SK-N-SH treated with all-trans-retinoic acid at 6 μM for 48 hours (cell line): ENCODE measurements at regions not wholly inside any gene's neighbourhood (a gene's known extent, or its start where the extent isn't known, plus 50 kb on each side); places are given as distances from the start of the nearest gene placed in this dataset.

Experiments
- ATAC-seq: fragments of 200-7000 bp; cut with Tn5 transposase; 3 replicates; pipeline ENCODE4 v1.9.1; 2020; ENCODE audit warnings: mild to moderate bottlenecking, moderate library complexity
- ARNTL ChIP-seq: fragments of 450-650 bp; formaldehyde crosslinking; IDR thresholded peaks from 2 replicates; pipeline ENCODE4 v1.5.0; 2020; ENCODE audit warnings: low read depth, mild to moderate bottlenecking, moderate library complexity, borderline replicate concordance
- BACH2 ChIP-seq: fragments of 250-450 bp; sonication (Bioruptor Pico); IDR thresholded peaks from 2 replicates; pipeline ENCODE4 v1.9.0; 2021; ENCODE audit warnings: mild to moderate bottlenecking, borderline replicate concordance
- CSDC2 ChIP-seq: fragments of 250-450 bp; sonication (Bioruptor Pico); IDR thresholded peaks from 2 replicates; pipeline ENCODE4 v1.5.0; 2020; ENCODE audit warnings: mild to moderate bottlenecking, moderate library complexity
- ESRRG ChIP-seq: fragments of 250-450 bp; sonication (Bioruptor Pico); IDR thresholded peaks from 2 replicates; pipeline ENCODE4 v1.6.1; 2021; ENCODE audit warnings: mild to moderate bottlenecking
- GLIS3 ChIP-seq: fragments of 250-450 bp; sonication (Bioruptor Pico); IDR thresholded peaks from 2 replicates; pipeline ENCODE4 v1.5.0; 2020; ENCODE audit warnings: mild to moderate bottlenecking, moderate library complexity
- ISL1 ChIP-seq: fragments of 250-450 bp; sonication (Bioruptor Pico); IDR thresholded peaks from 2 replicates; pipeline ENCODE4 v2.1.2; 2022; ENCODE audit warnings: mild to moderate bottlenecking, moderate library complexity
- OSR1 ChIP-seq: fragments of 250-450 bp; sonication (Bioruptor Pico); IDR thresholded peaks from 2 replicates; pipeline ENCODE4 v1.8.0; 2022; ENCODE audit warnings: moderate library complexity, mild to moderate bottlenecking, inconsistent platforms
- PPARA ChIP-seq: fragments of 250-450 bp; sonication (Bioruptor Pico); IDR thresholded peaks from 2 replicates; pipeline ENCODE4 v1.5.0; 2020; ENCODE audit warnings: mild to moderate bottlenecking, borderline replicate concordance
- RARB ChIP-seq: fragments of 250-450 bp; sonication (Bioruptor Pico); IDR thresholded peaks from 2 replicates; pipeline ENCODE4 v1.8.0; 2021; ENCODE audit warnings: mild to moderate bottlenecking, moderate library complexity
- SNAI2 ChIP-seq: fragments of 250-450 bp; sonication (Bioruptor Pico); IDR thresholded peaks from 2 replicates; pipeline ENCODE4 v1.5.0; 2020; ENCODE audit warnings: mild to moderate bottlenecking, moderate library complexity
- TOX ChIP-seq: fragments of 250-450 bp; sonication (Bioruptor Pico); IDR thresholded peaks from 2 replicates; pipeline ENCODE4 v1.8.0; 2021; ENCODE audit warnings: mild to moderate bottlenecking, moderate library complexity, borderline replicate concordance
- ZC3H10 ChIP-seq: fragments of 250-450 bp; sonication (Bioruptor Pico); IDR thresholded peaks from 2 replicates; pipeline ENCODE4 v1.5.1; 2021; ENCODE audit warnings: mild to moderate bottlenecking, moderate library complexity
- ZFP3 ChIP-seq: fragments of 250-450 bp; sonication (Bioruptor Pico); IDR thresholded peaks from 2 replicates; pipeline ENCODE4 v1.5.0; 2020; ENCODE audit warnings: mild to moderate bottlenecking, moderate library complexity
- ZFP30 ChIP-seq: fragments of 450-650 bp; formaldehyde crosslinking; IDR thresholded peaks from 2 replicates; pipeline ENCODE4 v1.5.0; 2022; ENCODE audit warnings: mild to moderate bottlenecking, moderate library complexity
- ZNF565 ChIP-seq: fragments of 450-650 bp; formaldehyde crosslinking; conservative IDR thresholded peaks from 2 replicates; pipeline ENCODE4 v1.5.0; 2020; ENCODE audit warnings: low read depth, mild to moderate bottlenecking, moderate library complexity
- ZNF70 ChIP-seq: fragments of 450-650 bp; formaldehyde crosslinking; IDR thresholded peaks from 2 replicates; pipeline ENCODE4 v1.5.0; 2020; ENCODE audit warnings: mild to moderate bottlenecking, moderate library complexity
- ZNF8 ChIP-seq: fragments of 450-650 bp; formaldehyde crosslinking; IDR thresholded peaks from 2 replicates; pipeline ENCODE4 v1.5.0; 2020; ENCODE audit warnings: mild to moderate bottlenecking, moderate library complexity
- TF ChIP-seq, protein P1 (sequence below): fragments of 250-450 bp; sonication (Bioruptor Pico); IDR thresholded peaks from 2 replicates; pipeline ENCODE4 v1.8.0; 2021; ENCODE audit warnings: low read depth, mild to moderate bottlenecking, moderate library complexity, borderline replicate concordance
- TF ChIP-seq, protein P2 (sequence below): fragments of 250-450 bp; sonication (Bioruptor Pico); IDR thresholded peaks from 2 replicates; pipeline ENCODE4 v1.5.1; 2020; ENCODE audit warnings: low read depth, mild to moderate bottlenecking, moderate library complexity
- TF ChIP-seq, protein P3 (sequence below): fragments of 250-450 bp; sonication (Bioruptor Pico); IDR thresholded peaks from 2 replicates; pipeline ENCODE4 v1.5.1; 2021; ENCODE audit warnings: mild to moderate bottlenecking, moderate library complexity
- TF ChIP-seq, protein P4 (sequence below): fragments of 250-450 bp; sonication (Bioruptor Pico); IDR thresholded peaks from 2 replicates; pipeline ENCODE4 v1.8.0; 2020; ENCODE audit warnings: mild to moderate bottlenecking, moderate library complexity, borderline replicate concordance
- TF ChIP-seq, protein P5 (sequence below): fragments of 250-450 bp; sonication (Bioruptor Pico); IDR thresholded peaks from 2 replicates; pipeline ENCODE4 v1.5.0; 2020; ENCODE audit warnings: mild to moderate bottlenecking, moderate library complexity

DNA sequence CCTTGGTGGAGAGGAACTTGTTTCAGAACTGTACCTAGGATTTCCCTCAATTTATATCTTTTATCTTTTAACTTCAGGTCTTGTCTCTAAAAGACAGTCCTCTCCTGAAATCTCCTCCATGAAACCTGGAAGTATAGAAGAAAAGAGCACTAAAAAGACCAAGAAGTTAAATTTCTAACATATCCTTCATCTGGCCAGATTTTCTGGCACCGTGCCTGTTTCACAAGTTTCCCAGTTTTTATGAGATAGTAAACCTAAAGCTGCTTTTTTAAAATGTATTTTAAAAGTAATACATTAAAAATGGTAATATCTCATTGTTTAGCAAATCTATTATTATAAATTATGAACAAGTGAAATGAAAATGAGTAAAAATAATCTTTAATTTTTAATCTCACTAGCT is 348.3 kb upstream of the RSPO3 start (continued):
- no peak for TF ChIP-seq GLIS3 (CRISPR knock-in tag)

DNA sequence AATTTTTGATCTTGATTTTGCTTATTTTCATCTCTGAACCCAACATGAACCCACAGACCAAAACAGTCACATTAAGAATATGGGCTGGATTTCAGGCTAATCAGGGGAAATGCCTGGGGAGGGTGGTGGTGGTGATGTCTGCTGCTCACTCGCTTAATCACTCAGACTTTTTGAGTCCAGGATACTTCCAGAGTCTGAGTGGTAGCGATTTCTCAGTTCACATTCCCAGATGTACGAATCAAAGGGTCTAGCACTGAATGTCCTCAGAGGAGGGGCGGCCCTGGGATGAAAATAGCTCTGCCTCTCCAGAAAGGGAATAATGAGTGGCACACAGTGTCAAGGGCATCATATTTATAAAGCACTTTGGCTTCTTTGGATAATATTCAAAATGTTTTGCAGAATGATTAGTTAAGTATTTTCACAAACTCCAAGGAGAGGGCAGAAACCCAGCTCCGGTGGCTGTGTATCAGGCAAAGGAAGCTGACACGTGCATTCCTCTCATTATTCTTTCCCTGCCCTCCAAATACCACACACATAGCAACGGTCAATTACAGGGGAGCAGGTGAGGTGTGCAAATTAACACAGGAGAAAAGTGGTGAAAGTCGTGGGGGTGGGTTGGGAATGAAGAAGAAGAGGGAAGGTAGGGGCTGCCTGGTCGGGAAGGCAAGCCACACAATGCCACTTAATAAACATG is 345.2 kb upstream of the RSPO3 start:
- no peak for TF ChIP-seq ZFP30 (CRISPR knock-in tag)
- TF ChIP-seq PPARA (CRISPR knock-in tag): no peak
- no peak for TF ChIP-seq ZNF8 (CRISPR knock-in tag)
- TF ChIP-seq GLIS3 (CRISPR knock-in tag): no peak
- TF ChIP-seq ARNTL (CRISPR knock-in tag): no peak
- TF ChIP-seq, protein P1, sequence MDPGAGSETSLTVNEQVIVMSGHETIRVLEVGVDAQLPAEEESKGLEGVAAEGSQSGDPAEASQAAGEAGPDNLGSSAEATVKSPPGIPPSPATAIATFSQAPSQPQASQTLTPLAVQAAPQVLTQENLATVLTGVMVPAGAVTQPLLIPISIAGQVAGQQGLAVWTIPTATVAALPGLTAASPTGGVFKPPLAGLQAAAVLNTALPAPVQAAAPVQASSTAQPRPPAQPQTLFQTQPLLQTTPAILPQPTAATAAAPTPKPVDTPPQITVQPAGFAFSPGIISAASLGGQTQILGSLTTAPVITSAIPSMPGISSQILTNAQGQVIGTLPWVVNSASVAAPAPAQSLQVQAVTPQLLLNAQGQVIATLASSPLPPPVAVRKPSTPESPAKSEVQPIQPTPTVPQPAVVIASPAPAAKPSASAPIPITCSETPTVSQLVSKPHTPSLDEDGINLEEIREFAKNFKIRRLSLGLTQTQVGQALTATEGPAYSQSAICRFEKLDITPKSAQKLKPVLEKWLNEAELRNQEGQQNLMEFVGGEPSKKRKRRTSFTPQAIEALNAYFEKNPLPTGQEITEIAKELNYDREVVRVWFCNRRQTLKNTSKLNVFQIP (CRISPR knock-in tag): no peak
- TF ChIP-seq TOX (CRISPR knock-in tag): no peak
- no peak for TF ChIP-seq RARB (CRISPR knock-in tag)
- no peak for TF ChIP-seq SNAI2 (CRISPR knock-in tag)
- TF ChIP-seq ZNF565 (CRISPR knock-in tag): no peak
- TF ChIP-seq ESRRG (CRISPR knock-in tag): no peak
- TF ChIP-seq, all 23 proteins: peak for 0

DNA sequence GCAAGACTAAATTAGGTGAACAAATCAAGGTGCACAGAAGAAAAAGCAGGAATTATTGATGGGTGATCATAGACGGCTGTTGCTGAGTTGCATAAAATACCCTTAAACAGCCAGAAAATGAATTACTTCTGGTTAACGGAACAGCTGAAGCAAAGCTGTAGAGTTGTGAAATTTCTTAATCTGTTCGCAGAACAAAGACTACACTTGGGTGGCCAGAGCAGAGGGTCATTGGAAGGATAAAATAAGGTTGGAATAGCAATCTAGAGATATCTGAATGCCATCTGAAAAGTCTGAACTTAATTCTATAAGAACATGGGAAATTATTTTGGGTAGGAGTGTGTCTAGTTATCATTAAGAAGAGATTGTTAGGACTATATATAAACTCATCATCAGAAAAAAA is 339.1 kb upstream of the RSPO3 start:
- no peak for ATAC-seq

More for the DNA sequence above, 345.2 kb upstream of the RSPO3 start:
- no peak for ATAC-seq

More for the DNA sequence above, 339.1 kb upstream of the RSPO3 start:
- no peak for TF ChIP-seq ISL1 (CRISPR knock-in tag)
- TF ChIP-seq ZNF70: no peak
- TF ChIP-seq, protein P2, sequence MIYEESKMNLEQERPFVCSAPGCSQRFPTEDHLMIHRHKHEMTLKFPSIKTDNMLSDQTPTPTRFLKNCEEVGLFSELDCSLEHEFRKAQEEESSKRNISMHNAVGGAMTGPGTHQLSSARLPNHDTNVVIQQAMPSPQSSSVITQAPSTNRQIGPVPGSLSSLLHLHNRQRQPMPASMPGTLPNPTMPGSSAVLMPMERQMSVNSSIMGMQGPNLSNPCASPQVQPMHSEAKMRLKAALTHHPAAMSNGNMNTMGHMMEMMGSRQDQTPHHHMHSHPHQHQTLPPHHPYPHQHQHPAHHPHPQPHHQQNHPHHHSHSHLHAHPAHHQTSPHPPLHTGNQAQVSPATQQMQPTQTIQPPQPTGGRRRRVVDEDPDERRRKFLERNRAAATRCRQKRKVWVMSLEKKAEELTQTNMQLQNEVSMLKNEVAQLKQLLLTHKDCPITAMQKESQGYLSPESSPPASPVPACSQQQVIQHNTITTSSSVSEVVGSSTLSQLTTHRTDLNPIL: no peak
- no peak for TF ChIP-seq PPARA (CRISPR knock-in tag)
- no peak for TF ChIP-seq ZFP3 (CRISPR knock-in tag)
- TF ChIP-seq BACH2 (CRISPR knock-in tag): no peak
- no peak for TF ChIP-seq ZC3H10 (CRISPR knock-in tag)
- TF ChIP-seq ZNF8 (CRISPR knock-in tag): no peak
- TF ChIP-seq GLIS3 (CRISPR knock-in tag): no peak
- TF ChIP-seq, protein P3, sequence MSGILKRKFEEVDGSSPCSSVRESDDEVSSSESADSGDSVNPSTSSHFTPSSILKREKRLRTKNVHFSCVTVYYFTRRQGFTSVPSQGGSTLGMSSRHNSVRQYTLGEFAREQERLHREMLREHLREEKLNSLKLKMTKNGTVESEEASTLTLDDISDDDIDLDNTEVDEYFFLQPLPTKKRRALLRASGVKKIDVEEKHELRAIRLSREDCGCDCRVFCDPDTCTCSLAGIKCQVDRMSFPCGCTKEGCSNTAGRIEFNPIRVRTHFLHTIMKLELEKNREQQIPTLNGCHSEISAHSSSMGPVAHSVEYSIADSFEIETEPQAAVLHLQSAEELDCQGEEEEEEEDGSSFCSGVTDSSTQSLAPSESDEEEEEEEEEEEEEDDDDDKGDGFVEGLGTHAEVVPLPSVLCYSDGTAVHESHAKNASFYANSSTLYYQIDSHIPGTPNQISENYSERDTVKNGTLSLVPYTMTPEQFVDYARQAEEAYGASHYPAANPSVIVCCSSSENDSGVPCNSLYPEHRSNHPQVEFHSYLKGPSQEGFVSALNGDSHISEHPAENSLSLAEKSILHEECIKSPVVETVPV (CRISPR knock-in tag): no peak
- TF ChIP-seq RARB (CRISPR knock-in tag): no peak
- no peak for TF ChIP-seq ZFP30 (CRISPR knock-in tag)
- TF ChIP-seq, protein P1 (CRISPR knock-in tag): no peak
- TF ChIP-seq, protein P4, sequence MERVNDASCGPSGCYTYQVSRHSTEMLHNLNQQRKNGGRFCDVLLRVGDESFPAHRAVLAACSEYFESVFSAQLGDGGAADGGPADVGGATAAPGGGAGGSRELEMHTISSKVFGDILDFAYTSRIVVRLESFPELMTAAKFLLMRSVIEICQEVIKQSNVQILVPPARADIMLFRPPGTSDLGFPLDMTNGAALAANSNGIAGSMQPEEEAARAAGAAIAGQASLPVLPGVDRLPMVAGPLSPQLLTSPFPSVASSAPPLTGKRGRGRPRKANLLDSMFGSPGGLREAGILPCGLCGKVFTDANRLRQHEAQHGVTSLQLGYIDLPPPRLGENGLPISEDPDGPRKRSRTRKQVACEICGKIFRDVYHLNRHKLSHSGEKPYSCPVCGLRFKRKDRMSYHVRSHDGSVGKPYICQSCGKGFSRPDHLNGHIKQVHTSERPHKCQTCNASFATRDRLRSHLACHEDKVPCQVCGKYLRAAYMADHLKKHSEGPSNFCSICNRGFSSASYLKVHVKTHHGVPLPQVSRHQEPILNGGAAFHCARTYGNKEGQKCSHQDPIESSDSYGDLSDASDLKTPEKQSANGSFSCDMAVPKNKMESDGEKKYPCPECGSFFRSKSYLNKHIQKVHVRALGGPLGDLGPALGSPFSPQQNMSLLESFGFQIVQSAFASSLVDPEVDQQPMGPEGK (CRISPR knock-in tag): no peak
- no peak for TF ChIP-seq ZNF565 (CRISPR knock-in tag)
- TF ChIP-seq TOX (CRISPR knock-in tag): no peak
- no peak for TF ChIP-seq ARNTL (CRISPR knock-in tag)
- TF ChIP-seq, protein P5, sequence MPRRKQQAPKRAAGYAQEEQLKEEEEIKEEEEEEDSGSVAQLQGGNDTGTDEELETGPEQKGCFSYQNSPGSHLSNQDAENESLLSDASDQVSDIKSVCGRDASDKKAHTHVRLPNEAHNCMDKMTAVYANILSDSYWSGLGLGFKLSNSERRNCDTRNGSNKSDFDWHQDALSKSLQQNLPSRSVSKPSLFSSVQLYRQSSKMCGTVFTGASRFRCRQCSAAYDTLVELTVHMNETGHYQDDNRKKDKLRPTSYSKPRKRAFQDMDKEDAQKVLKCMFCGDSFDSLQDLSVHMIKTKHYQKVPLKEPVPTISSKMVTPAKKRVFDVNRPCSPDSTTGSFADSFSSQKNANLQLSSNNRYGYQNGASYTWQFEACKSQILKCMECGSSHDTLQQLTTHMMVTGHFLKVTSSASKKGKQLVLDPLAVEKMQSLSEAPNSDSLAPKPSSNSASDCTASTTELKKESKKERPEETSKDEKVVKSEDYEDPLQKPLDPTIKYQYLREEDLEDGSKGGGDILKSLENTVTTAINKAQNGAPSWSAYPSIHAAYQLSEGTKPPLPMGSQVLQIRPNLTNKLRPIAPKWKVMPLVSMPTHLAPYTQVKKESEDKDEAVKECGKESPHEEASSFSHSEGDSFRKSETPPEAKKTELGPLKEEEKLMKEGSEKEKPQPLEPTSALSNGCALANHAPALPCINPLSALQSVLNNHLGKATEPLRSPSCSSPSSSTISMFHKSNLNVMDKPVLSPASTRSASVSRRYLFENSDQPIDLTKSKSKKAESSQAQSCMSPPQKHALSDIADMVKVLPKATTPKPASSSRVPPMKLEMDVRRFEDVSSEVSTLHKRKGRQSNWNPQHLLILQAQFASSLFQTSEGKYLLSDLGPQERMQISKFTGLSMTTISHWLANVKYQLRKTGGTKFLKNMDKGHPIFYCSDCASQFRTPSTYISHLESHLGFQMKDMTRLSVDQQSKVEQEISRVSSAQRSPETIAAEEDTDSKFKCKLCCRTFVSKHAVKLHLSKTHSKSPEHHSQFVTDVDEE (CRISPR knock-in tag): no peak
- no peak for TF ChIP-seq CSDC2 (CRISPR knock-in tag)
- TF ChIP-seq OSR1 (CRISPR knock-in tag): no peak
